ENCODE measurements at regions not wholly inside any gene's neighbourhood (a gene's known extent, or its start where the extent isn't known, plus 50 kb on each side); places are given as distances from the start of the nearest gene placed in this dataset.

GRCh38 chr7:156166692-156167416, 354.6 kb upstream of the SHH start:
- DNase-seq: no peak
- Histone ChIP-seq H3K9me3 (no peaks in the 10 kb centered on the region), H3K4me3 (no peak overlapping the region), H3K27me3 (no peaks in the 10 kb centered on the region), H3K36me3 (no peaks in the 10 kb centered on the region)

- Histone ChIP-seq H3K9me3 (no peaks in the 10 kb centered on the region), H3K27me3 (no peaks in the 10 kb centered on the region), H3K36me3 (no peaks in the 10 kb centered on the region), H3K4me3 (no peak overlapping the region)
- no peak for DNase-seq
Measured at GRCh38 chr7:156163747-156164146, 351.5 kb upstream of the SHH start.

DNA sequence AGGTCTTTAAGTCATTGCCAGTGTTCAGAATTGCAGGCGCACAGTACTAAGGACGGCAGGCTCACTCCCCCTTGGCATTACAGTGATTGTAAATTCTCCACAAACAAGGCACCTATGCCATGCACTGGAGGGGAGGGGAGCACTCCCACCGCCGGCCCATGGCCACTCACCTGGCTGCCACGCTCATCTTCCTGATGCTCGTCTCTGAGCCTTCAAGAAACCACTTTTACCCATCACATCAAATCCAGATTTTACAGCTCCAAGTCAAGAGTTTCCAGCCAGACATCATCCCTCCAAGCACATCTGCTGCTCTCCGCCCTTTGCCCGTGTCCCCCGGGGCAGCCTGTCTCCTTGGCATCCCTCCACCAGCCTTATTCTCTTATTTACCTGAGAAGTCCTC, 350.2 kb upstream of the SHH start:
- no peaks in the 10 kb centered on the region for H3K9me3 ChIP-seq

GRCh38 chr7:156160811-156161210, 348.5 kb upstream of the SHH start:
- Histone ChIP-seq H3K9me3 (no peaks in the 10 kb centered on the region), H3K4me3 (no peak overlapping the region), H3K27me3 (no peaks in the 10 kb centered on the region), H3K36me3 (no peaks in the 10 kb centered on the region)
- peak; percentile 6 for DNase-seq

More for the DNA sequence above, 350.2 kb upstream of the SHH start:
- no peak for DNase-seq
- Histone ChIP-seq H3K27me3 (no peaks in the 10 kb centered on the region), H3K4me3 (no peak overlapping the region), H3K36me3 (no peaks in the 10 kb centered on the region)

- no peak for DNase-seq
- H3K4me3 ChIP-seq: no peak overlapping the region
- H3K9me3 ChIP-seq: no peaks in the 10 kb centered on the region
- H3K36me3 ChIP-seq: no peaks in the 10 kb centered on the region
- no peaks in the 10 kb centered on the region for H3K27me3 ChIP-seq
Measured at GRCh38 chr7:156158693-156159092, 346.4 kb upstream of the SHH start.

DNA sequence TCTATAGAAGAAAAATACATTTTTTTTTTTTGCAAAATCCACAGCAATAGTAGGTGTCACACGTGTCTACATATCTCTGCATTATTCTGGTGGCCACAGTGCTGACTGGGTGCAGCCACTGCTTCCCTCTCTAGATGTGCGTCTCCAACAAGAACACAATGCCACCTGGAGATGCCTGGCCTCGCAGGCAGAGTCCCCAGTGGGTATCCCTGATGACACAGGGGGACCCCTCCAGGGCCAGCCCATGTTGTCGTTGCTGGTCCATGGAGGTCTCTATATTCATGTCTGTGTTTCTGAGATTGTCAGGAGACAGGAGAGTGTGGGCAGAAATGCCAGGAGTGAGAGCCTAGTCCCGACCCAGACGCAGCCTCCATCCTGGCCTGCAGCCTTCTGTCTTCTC, 345.9 kb upstream of the SHH start:
- Histone ChIP-seq H3K9me3 (no peaks in the 10 kb centered on the region), H3K4me3 (no peak overlapping the region), H3K36me3 (no peaks in the 10 kb centered on the region), H3K27me3 (no peaks in the 10 kb centered on the region)
- DNase-seq: no peak

DNA sequence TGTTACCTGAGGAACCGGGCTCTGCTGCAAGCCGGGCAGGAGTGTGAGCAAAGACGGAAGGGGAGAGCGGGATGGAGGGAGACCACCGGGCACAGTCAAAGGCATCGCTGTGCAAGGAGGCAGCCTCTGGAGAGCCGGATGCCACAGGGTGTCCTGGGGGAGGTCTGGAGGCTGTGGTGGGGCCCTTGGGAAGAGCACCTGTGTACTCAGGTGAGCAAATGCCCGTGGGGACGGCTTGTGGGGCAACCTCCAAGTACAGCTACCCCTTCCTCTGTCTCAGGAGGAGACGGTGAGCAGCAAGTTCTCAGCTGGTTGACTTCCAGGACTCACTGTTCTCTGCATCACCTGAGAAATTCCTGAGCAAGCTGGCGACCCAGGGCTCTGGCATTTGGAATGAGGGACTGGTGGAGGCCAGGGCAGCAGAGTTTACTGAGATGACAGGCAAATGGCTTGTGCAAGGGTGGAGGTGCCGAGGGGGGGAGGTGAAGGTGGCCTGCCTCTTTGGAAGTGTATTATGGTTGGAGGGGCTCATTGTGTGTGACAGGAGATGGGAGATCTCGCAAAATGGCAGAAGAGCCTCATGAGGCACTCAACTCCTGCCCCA, 345.2 kb upstream of the SHH start:
- Histone ChIP-seq H3K4me3 (no peak overlapping the region), H3K27me3 (no peaks in the 10 kb centered on the region), H3K36me3 (no peaks in the 10 kb centered on the region), H3K9me3 (no peaks in the 10 kb centered on the region)
- no peak for DNase-seq

- H3K27me3 ChIP-seq: no peaks in the 10 kb centered on the region
- no peaks in the 10 kb centered on the region for H3K36me3 ChIP-seq
- peak; percentile 63 for DNase-seq
- no peak overlapping the region for H3K4me3 ChIP-seq
- no peaks in the 10 kb centered on the region for H3K9me3 ChIP-seq
Measured at GRCh38 chr7:156156734-156157408, 344.6 kb upstream of the SHH start.

GRCh38 chr7:156155988-156156733, 343.9 kb upstream of the SHH start:
- Histone ChIP-seq H3K9me3 (no peaks in the 10 kb centered on the region), H3K27me3 (no peaks in the 10 kb centered on the region), H3K4me3 (no peak overlapping the region), H3K36me3 (no peaks in the 10 kb centered on the region)
- no peak for DNase-seq

- Histone ChIP-seq H3K27me3 (no peaks in the 10 kb centered on the region), H3K4me3 (no peak overlapping the region), H3K9me3 (no peaks in the 10 kb centered on the region), H3K36me3 (no peaks in the 10 kb centered on the region)
- no peak for DNase-seq
Measured at GRCh38 chr7:156153590-156153989, 341.3 kb upstream of the SHH start.

- no peak for DNase-seq
- no peaks in the 10 kb centered on the region for H3K9me3 ChIP-seq
- H3K27me3 ChIP-seq: no peaks in the 10 kb centered on the region
- H3K36me3 ChIP-seq: no peaks in the 10 kb centered on the region
- no peak overlapping the region for H3K4me3 ChIP-seq
Measured at GRCh38 chr7:156152390-156152789, 340.1 kb upstream of the SHH start.

DNA sequence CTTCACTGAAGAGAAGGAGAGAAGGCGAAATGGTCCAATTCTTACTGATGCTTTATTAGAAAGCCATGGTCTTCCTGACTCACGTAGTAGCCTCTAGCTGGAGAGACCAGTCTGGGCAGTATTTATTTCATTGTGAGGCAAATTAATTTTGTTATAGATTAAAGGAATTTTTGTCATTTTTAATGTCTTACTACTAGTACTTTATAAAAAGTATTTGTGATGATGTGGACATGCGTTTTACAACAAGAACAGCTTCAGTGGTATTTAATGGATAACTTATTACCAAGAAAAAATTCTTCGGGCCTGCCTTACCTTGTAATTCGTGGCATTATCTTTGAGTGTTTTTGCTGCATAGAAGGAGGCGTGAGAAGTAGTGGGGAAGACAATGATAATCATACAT, 339.4 kb upstream of the SHH start:
- Histone ChIP-seq H3K36me3 (no peaks in the 10 kb centered on the region), H3K27me3 (no peaks in the 10 kb centered on the region), H3K9me3 (no peaks in the 10 kb centered on the region), H3K4me3 (no peak overlapping the region)
- DNase-seq: no peak

GRCh38 chr7:156151078-156151477, 338.8 kb upstream of the SHH start:
- Histone ChIP-seq H3K27me3 (no peaks in the 10 kb centered on the region), H3K36me3 (no peaks in the 10 kb centered on the region), H3K9me3 (no peaks in the 10 kb centered on the region), H3K4me3 (no peak overlapping the region)
- DNase-seq: no peak

GRCh38 chr7:156148995-156149394, 336.7 kb upstream of the SHH start:
- no peaks in the 10 kb centered on the region for H3K36me3 ChIP-seq

DNA sequence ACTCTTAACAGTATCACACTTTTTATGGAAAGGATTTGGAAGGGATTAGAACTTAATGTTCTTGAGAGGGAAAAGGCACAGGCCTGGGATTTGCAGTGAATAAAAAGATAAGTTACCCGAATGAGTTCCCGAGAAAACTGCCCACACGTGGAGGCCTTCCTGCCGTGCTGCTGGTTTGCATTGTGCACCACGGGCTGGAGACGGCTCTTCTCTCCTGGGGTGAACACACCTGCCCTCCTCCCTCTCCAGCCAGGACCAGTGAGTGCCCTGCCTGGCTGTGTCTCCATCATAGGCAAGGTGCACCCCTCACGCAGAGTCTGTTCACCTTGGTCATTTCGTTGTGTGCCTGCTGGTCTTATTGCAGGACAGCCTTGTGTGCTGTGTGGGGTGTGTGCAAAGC, 336.3 kb upstream of the SHH start:
- Histone ChIP-seq H3K9me3 (no peaks in the 10 kb centered on the region), H3K4me3 (no peak overlapping the region)
- DNase-seq: no peak

More at GRCh38 chr7:156148995-156149394, 336.7 kb upstream of the SHH start:
- H3K27me3 ChIP-seq: no peaks in the 10 kb centered on the region
- H3K4me3 ChIP-seq: no peak overlapping the region
- no peak for DNase-seq
- H3K9me3 ChIP-seq: no peaks in the 10 kb centered on the region

GRCh38 chr7:156147756-156148504, 335.7 kb upstream of the SHH start:
- no peaks in the 10 kb centered on the region for H3K9me3 ChIP-seq
- H3K4me3 ChIP-seq: no peak overlapping the region
- H3K36me3 ChIP-seq: no peaks in the 10 kb centered on the region
- no peak for DNase-seq
- no peaks in the 10 kb centered on the region for H3K27me3 ChIP-seq

More for the DNA sequence above, 336.3 kb upstream of the SHH start:
- Histone ChIP-seq H3K36me3 (no peaks in the 10 kb centered on the region), H3K27me3 (no peaks in the 10 kb centered on the region)

DNA sequence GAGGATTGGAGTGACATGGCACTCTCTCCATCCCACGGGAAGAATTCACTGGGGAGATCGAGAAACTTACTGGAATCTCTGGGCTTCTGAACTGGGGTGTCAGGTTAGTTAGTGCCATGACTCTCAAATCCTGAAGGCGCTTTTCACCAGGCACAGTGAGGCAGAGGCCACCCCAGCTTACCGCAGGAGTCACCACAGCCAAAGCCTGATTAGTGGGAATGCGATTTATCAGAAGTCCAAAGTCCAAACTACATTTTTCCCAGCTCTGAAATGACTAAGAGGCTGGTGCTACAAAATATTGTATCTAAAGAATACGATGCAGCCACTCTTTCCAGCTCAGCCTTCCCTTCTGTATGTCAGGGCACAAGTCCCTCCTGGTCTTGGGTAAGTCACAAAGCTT, 334.8 kb upstream of the SHH start:
- no peaks in the 10 kb centered on the region for H3K36me3 ChIP-seq
- no peak overlapping the region for H3K4me3 ChIP-seq
- DNase-seq: no peak
- H3K27me3 ChIP-seq: no peaks in the 10 kb centered on the region
- no peaks in the 10 kb centered on the region for H3K9me3 ChIP-seq
